Esophagus muscularis mucosa (tissue), 3 donors: ENCODE measurements at regions not wholly inside any gene's neighbourhood (a gene's known extent, or its start where the extent isn't known, plus 50 kb on each side); places are given as distances from the start of the nearest gene placed in this dataset.

Experiments used
- CTCF ChIP-seq, 3 experiments: fragments of 200-600 bp in 2 of 3; fragments of 450-650 bp in 1 of 3; sonication (generic) in 2 of 3; IDR thresholded peaks; one replicate each; pipeline ENCODE4 v1.5.1; 2017 to 2019; ENCODE audit warnings: antibody characterized with exemption in 3 of 3, mild to moderate bottlenecking in 2 of 3, moderate library complexity in 1 of 3
- POLR2AphosphoS5 ChIP-seq, 2 donors: sonication (generic); formaldehyde crosslinking; IDR thresholded peaks; one replicate each; pipeline ENCODE4 v1.6.1; 2017; ENCODE audit warnings: antibody characterized with exemption in 2 of 2

DNA sequence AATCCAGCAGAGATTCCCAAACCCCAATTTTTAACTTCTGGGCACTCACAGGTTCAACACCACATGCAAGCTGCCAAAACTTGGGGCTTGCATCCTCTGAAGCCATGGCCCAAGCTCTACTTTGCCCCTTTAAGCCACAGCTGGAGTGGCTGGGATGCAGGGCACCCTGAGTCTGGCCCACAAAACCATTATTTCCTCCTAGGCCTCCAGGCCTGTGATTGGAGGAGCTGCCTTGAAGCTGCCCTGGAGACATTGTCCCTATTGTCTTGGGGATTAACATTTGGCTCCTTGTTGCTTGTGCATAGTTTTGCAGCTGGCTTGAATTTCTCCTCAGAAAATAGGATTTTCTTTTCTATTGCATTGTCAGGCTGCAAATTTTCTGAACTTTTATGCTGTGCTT lies 109.8 kb upstream of the RPRM start:
- TF ChIP-seq CTCF (IDR thresholded peaks at IDR 0.05) (no peak), POLR2AphosphoS5 (IDR thresholded peaks at IDR 0.05) (no peak)
